HEK293 (cell line): ENCODE measurements at regions not wholly inside any gene's neighbourhood (a gene's known extent, or its start where the extent isn't known, plus 50 kb on each side); places are given as distances from the start of the nearest gene placed in this dataset.

ENCODE experiments used
- CTCF ChIA-PET: fragments of 350-600 bp; formaldehyde crosslinking; extraction: SDS; loops from one replicate; lab custom pipeline; 2021; ENCODE audit warnings: antibody characterized with exemption; lab: Yijun Ruan, JAX
- POLR2A ChIA-PET: fragments of 300-600 bp; formaldehyde crosslinking; extraction: SDS; loops from one replicate; lab custom pipeline; 2020; ENCODE audit warnings: antibody characterized with exemption, inconsistent platforms; lab: Yijun Ruan, JAX
- H3K27ac ChIP-seq: fragments of 200-500 bp; sonication (Bioruptor generic); 2 replicates; pipeline ENCODE4 v1.5.1; 2014; ENCODE audit warnings: low read depth, low read length, control low read depth, inconsistent platforms; ENCODE audit errors: extremely low read depth
- H3K36me3 ChIP-seq, 2 experiments: fragments of 200-500 bp in 1 of 2; sonication (Bioruptor generic) in 1 of 2; 1 replicate in 1 of 2; 2 replicates in 1 of 2; pipeline ENCODE4 v1.5.1; 2014 to 2017; ENCODE audit warnings: inconsistent platforms in 2 of 2, low read length in 2 of 2; ENCODE audit not compliant: control insufficient read depth in 2 of 2, insufficient read depth in 1 of 2
- H3K4me1 ChIP-seq: fragments of 200-500 bp; sonication (Bioruptor generic); 2 replicates; pipeline ENCODE4 v1.5.1; 2014; ENCODE audit warnings: mild to moderate bottlenecking, low read length, inconsistent platforms; ENCODE audit not compliant: control insufficient read depth, insufficient read depth
- H3K4me3 ChIP-seq: 2 replicates; pipeline ENCODE4 v1.5.1; 2011; ENCODE audit warnings: low read depth, mild to moderate bottlenecking, control low read depth, low read length, moderate library complexity
- H3K9me3 ChIP-seq: fragments of 200-500 bp; sonication (Bioruptor generic); 2 replicates; pipeline ENCODE4 v1.5.1; 2014; ENCODE audit warnings: low read depth, low read length, inconsistent platforms; ENCODE audit not compliant: control insufficient read depth, insufficient read depth
- KLF7 ChIP-seq: fragments of 450-650 bp; formaldehyde crosslinking; IDR thresholded peaks from 2 replicates; pipeline ENCODE4 v1.5.1; 2016; ENCODE audit warnings: missing biosample characterization, missing genetic modification characterization, borderline replicate concordance
- PRDM10 ChIP-seq: fragments of 450-650 bp; formaldehyde crosslinking; IDR thresholded peaks from 2 replicates; pipeline ENCODE4 v1.5.1; 2016; ENCODE audit warnings: missing biosample characterization, missing genetic modification characterization
- ZBTB17 ChIP-seq: fragments of 450-650 bp; formaldehyde crosslinking; IDR thresholded peaks from 2 replicates; pipeline ENCODE4 v1.5.1; 2016; ENCODE audit warnings: missing biosample characterization, missing genetic modification characterization
- ZBTB48 ChIP-seq: fragments of 450-650 bp; formaldehyde crosslinking; IDR thresholded peaks from 2 replicates; pipeline ENCODE4 v1.5.1; 2016; ENCODE audit warnings: missing biosample characterization, missing genetic modification characterization
- ZNF324 ChIP-seq: fragments of 450-650 bp; formaldehyde crosslinking; IDR thresholded peaks from 2 replicates; pipeline ENCODE4 v1.5.1; 2016; ENCODE audit warnings: missing biosample characterization, missing genetic modification characterization
- ZNF518A ChIP-seq: fragments of 450-650 bp; formaldehyde crosslinking; conservative IDR thresholded peaks from 2 replicates; pipeline ENCODE4 v1.5.1; 2016; ENCODE audit warnings: low read depth, missing biosample characterization, missing genetic modification characterization
- ZNF544 ChIP-seq: fragments of 450-650 bp; formaldehyde crosslinking; IDR thresholded peaks from 2 replicates; pipeline ENCODE4 v1.5.0; 2017; ENCODE audit warnings: missing biosample characterization, missing genetic modification characterization
- ZNF624 ChIP-seq: fragments of 450-650 bp; formaldehyde crosslinking; IDR thresholded peaks from 2 replicates; pipeline ENCODE4 v1.5.1; 2017; ENCODE audit warnings: missing biosample characterization, missing genetic modification characterization
- ZXDB ChIP-seq: fragments of 450-650 bp; formaldehyde crosslinking; IDR thresholded peaks from 2 replicates; pipeline ENCODE4 v1.5.1; 2016; ENCODE audit warnings: missing biosample characterization, missing genetic modification characterization
- TF ChIP-seq, protein P1 (sequence below): fragments of 450-650 bp; formaldehyde crosslinking; IDR thresholded peaks from 2 replicates; pipeline ENCODE4 v1.5.0; 2017; ENCODE audit warnings: missing biosample characterization, missing genetic modification characterization, borderline replicate concordance
- TF ChIP-seq, protein P2 (sequence below): fragments of 450-650 bp; formaldehyde crosslinking; IDR thresholded peaks from 2 replicates; pipeline ENCODE4 v1.5.1; 2016; ENCODE audit warnings: missing biosample characterization, missing genetic modification characterization
- TF ChIP-seq, protein P3 (sequence below): fragments of 450-650 bp; formaldehyde crosslinking; IDR thresholded peaks from 2 replicates; pipeline ENCODE4 v1.5.1; 2017; ENCODE audit warnings: missing biosample characterization, missing genetic modification characterization
- TF ChIP-seq, protein P4 (sequence below): fragments of 450-650 bp; formaldehyde crosslinking; IDR thresholded peaks from 2 replicates; pipeline ENCODE4 v1.5.1; 2016; ENCODE audit warnings: missing biosample characterization, missing genetic modification characterization
- TF ChIP-seq, protein P5 (sequence below): fragments of 450-650 bp; IDR thresholded peaks from 2 replicates; pipeline ENCODE4 v1.5.1; 2018; ENCODE audit warnings: missing biosample characterization, missing genetic modification characterization

GRCh38 chr9:134509817-134510216 lies 131.8 kb upstream of the COL5A1 start (continued):
- TF ChIP-seq ZNF518A, result no peak

- ChIA-PET POLR2A (no interaction called here), CTCF (no interaction called here)
- H3K9me3 ChIP-seq, result no peaks in the 10 kb centered on the region
- no peak overlapping the region for H3K4me3 ChIP-seq
- H3K4me1 ChIP-seq, result no peaks in the 10 kb centered on the region
- no peak overlapping the region for H3K27ac ChIP-seq
- TF ChIP-seq ZBTB48 (tag by site-specific recombination) (no peak), ZBTB17 (tag by site-specific recombination) (no peak), ZNF624 (tag by site-specific recombination) (no peak), KLF7 (tag by site-specific recombination) (no peak), ZNF544 (tag by site-specific recombination) (no peak), PRDM10 (no peak), ZXDB (tag by site-specific recombination) (no peak), ZNF324 (tag by site-specific recombination) (no peak)
- TF ChIP-seq, protein P1, sequence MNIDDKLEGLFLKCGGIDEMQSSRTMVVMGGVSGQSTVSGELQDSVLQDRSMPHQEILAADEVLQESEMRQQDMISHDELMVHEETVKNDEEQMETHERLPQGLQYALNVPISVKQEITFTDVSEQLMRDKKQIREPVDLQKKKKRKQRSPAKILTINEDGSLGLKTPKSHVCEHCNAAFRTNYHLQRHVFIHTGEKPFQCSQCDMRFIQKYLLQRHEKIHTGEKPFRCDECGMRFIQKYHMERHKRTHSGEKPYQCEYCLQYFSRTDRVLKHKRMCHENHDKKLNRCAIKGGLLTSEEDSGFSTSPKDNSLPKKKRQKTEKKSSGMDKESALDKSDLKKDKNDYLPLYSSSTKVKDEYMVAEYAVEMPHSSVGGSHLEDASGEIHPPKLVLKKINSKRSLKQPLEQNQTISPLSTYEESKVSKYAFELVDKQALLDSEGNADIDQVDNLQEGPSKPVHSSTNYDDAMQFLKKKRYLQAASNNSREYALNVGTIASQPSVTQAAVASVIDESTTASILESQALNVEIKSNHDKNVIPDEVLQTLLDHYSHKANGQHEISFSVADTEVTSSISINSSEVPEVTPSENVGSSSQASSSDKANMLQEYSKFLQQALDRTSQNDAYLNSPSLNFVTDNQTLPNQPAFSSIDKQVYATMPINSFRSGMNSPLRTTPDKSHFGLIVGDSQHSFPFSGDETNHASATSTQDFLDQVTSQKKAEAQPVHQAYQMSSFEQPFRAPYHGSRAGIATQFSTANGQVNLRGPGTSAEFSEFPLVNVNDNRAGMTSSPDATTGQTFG (tag by site-specific recombination), result no peak
- TF ChIP-seq, protein P2, sequence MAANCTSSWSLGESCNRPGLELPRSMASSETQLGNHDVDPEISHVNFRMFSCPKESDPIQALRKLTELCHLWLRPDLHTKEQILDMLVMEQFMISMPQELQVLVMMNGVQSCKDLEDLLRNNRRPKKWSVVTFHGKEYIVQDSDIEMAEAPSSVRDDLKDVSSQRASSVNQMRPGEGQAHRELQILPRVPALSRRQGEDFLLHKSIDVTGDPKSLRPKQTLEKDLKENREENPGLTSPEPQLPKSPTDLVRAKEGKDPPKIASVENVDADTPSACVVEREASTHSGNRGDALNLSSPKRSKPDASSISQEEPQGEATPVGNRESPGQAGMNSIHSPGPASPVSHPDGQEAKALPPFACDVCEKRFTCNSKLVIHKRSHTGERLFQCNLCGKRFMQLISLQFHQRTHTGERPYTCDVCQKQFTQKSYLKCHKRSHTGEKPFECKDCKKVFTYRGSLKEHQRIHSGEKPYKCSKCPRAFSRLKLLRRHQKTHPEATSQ, result no peak
- TF ChIP-seq, protein P3, sequence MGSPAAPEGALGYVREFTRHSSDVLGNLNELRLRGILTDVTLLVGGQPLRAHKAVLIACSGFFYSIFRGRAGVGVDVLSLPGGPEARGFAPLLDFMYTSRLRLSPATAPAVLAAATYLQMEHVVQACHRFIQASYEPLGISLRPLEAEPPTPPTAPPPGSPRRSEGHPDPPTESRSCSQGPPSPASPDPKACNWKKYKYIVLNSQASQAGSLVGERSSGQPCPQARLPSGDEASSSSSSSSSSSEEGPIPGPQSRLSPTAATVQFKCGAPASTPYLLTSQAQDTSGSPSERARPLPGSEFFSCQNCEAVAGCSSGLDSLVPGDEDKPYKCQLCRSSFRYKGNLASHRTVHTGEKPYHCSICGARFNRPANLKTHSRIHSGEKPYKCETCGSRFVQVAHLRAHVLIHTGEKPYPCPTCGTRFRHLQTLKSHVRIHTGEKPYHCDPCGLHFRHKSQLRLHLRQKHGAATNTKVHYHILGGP (tag by site-specific recombination), result no peak
- TF ChIP-seq, protein P4, sequence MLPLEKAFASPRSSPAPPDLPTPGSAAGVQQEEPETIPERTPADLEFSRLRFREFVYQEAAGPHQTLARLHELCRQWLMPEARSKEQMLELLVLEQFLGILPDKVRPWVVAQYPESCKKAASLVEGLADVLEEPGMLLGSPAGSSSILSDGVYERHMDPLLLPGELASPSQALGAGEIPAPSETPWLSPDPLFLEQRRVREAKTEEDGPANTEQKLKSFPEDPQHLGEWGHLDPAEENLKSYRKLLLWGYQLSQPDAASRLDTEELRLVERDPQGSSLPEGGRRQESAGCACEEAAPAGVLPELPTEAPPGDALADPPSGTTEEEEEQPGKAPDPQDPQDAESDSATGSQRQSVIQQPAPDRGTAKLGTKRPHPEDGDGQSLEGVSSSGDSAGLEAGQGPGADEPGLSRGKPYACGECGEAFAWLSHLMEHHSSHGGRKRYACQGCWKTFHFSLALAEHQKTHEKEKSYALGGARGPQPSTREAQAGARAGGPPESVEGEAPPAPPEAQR (tag by site-specific recombination), result no peak
- TF ChIP-seq, protein P5, sequence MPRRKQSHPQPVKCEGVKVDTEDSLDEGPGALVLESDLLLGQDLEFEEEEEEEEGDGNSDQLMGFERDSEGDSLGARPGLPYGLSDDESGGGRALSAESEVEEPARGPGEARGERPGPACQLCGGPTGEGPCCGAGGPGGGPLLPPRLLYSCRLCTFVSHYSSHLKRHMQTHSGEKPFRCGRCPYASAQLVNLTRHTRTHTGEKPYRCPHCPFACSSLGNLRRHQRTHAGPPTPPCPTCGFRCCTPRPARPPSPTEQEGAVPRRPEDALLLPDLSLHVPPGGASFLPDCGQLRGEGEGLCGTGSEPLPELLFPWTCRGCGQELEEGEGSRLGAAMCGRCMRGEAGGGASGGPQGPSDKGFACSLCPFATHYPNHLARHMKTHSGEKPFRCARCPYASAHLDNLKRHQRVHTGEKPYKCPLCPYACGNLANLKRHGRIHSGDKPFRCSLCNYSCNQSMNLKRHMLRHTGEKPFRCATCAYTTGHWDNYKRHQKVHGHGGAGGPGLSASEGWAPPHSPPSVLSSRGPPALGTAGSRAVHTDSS (tag by site-specific recombination), result no peak
- H3K36me3 ChIP-seq, result no peaks in the 10 kb centered on the region
Measured at GRCh38 chr9:134514503-134514902, 127.1 kb upstream of the COL5A1 start.
